Caco-2 (cell line): ENCODE measurements at regions not wholly inside any gene's neighbourhood (a gene's known extent, or its start where the extent isn't known, plus 50 kb on each side); places are given as distances from the start of the nearest gene placed in this dataset.
A peak's percentile ranks its signal among the peaks of the same experiment; 100 is the strongest.

ENCODE experiments used
- BruUV-seq: library from RNA; stranded (reverse); fragments of 400-500 nt; replicated peaks from 2 replicates; lab custom pipeline; 2021; lab: Mats Ljungman, UMichigan
- CTCF ChIA-PET: fragments of 300-600 bp; sonication (Branson Sonifier 250); formaldehyde crosslinking; loops from one replicate; lab custom pipeline; 2022; ENCODE audit warnings: antibody characterized with exemption; lab: Charles Lee
- POLR2A ChIA-PET: fragments of 300-600 bp; sonication (Branson Sonifier 250); formaldehyde crosslinking; loops from one replicate; lab custom pipeline; 2022; ENCODE audit warnings: antibody characterized with exemption; lab: Charles Lee
- DNase-seq, 2 experiments: peaks; one replicate each; pipeline versions ENCODE4 v3.0.0 to v3.0.0-alpha.2; 2020 to 2022
- H3K27me3 ChIP-seq: replicated peaks from 2 replicates; pipeline ENCODE4 v1.6.0; 2011; ENCODE audit warnings: low read length; ENCODE audit not compliant: control insufficient read depth, insufficient read depth
- H3K36me3 ChIP-seq: 2 replicates; pipeline ENCODE4 v1.5.1; 2011; ENCODE audit warnings: low read length; ENCODE audit not compliant: control insufficient read depth, insufficient read depth
- H3K4me1 ChIP-seq: fragments of 250-450 bp; sonication (Bioruptor Pico); 2 replicates; pipeline ENCODE4 v1.5.1; 2020; ENCODE audit warnings: mild to moderate bottlenecking
- H3K4me3 ChIP-seq: 2 replicates; pipeline ENCODE4 v1.5.1; 2011; ENCODE audit warnings: low read depth, mild to moderate bottlenecking, control low read depth, low read length
- H3K9me3 ChIP-seq: fragments of 250-450 bp; sonication (Bioruptor Pico); 2 replicates; pipeline ENCODE4 v1.5.1; 2020; ENCODE audit warnings: mild to moderate bottlenecking, moderate library complexity
- H3K27ac Mint-ChIP-seq: one replicate; pipeline ENCODE4 v1.8.0; 2022; ENCODE audit warnings: mixed read lengths; ENCODE audit not compliant: unreplicated experiment
- H3K27me3 Mint-ChIP-seq: one replicate; pipeline ENCODE4 v1.8.0; 2022; ENCODE audit warnings: mixed read lengths; ENCODE audit not compliant: insufficient read depth, unreplicated experiment
- H3K36me3 Mint-ChIP-seq: one replicate; pipeline ENCODE4 v1.8.0; 2022; ENCODE audit warnings: mild to moderate bottlenecking, mixed read lengths; ENCODE audit not compliant: insufficient read depth, unreplicated experiment
- H3K4me1 Mint-ChIP-seq: one replicate; pipeline ENCODE4 v1.8.0; 2022; ENCODE audit warnings: low read depth, mixed read lengths; ENCODE audit not compliant: unreplicated experiment
- H3K4me3 Mint-ChIP-seq: one replicate; pipeline ENCODE4 v1.8.0; 2022; ENCODE audit warnings: mild to moderate bottlenecking, moderate library complexity, mixed read lengths; ENCODE audit not compliant: unreplicated experiment
- H3K9me3 Mint-ChIP-seq: one replicate; pipeline ENCODE4 v1.8.0; 2022; ENCODE audit warnings: mixed read lengths; ENCODE audit not compliant: unreplicated experiment
- intact Hi-C: fragments of 100-400 bp; cut with micrococcal nuclease; formaldehyde crosslinking; loops from one replicate; pipeline ENCODE4 v1.10.0; 2022; ENCODE audit not compliant: unreplicated experiment
- TF ChIP-seq, protein P1 (sequence below), 2 experiments: fragments of 200-600 bp in 1 of 2; IDR thresholded peaks; 1 replicate in 1 of 2; 2 replicates in 1 of 2; pipeline versions ENCODE4 v1.5.1 to v1.8.0; 2011 to 2022; ENCODE audit warnings: antibody characterized with exemption in 1 of 2, control low read depth in 1 of 2, inconsistent platforms in 1 of 2, low read depth in 1 of 2, low read length in 1 of 2, mild to moderate bottlenecking in 1 of 2, moderate library complexity in 1 of 2; ENCODE audit not compliant: insufficient read depth in 1 of 2, severe bottlenecking in 1 of 2, unreplicated experiment in 1 of 2

DNA sequence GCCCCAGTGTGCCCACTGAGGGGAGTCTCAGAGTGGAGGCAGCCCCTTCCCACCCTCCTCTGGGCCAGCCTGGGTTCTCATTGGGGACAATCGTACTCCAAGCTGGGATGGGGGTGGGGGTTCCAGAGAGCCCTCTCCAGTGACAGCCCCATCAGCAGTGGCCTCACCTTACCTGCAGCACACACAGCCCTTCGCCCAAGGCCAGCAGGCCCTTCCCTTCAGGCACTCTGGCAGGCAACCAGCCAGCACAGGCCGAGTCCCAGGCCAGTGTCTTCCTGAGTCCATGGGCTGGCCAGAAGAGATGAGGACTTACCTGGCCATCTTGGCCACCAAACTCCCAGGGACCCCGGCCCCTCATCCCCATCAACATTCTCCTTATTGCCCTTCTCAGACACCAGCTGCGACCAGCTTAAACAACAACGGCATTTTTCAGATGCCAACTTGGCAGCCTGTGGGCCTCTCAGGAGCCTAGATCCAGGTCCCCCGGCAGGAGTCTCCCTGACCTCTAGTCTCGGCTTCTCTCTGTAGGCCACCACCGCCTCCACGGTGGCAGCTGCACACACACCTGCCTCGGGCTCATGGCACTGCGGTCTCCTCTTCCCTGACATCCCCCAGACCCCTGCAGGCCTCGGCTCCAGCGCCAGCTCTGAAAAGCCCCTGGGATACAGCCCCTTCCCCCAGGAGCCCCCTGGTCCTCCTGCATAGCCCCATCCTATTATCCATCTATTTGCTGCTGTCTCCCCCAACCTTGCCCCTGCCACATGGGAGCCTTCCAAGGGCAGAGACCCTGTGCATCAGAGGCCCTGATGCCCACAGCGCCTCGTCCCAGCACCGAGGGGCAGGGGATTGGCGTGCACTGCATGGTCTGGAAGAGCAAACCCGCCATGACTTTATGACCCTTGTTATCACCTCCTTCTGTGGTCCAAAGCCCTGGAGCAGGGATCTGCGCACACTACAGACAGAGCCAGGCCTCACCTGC lies 111.2 kb upstream of the FGF3 start:
- no peaks in the 10 kb centered on the region for H3K36me3 ChIP-seq
- peak in 1 of 2 experiments; percentile 36 for DNase-seq
- no peaks in the 10 kb centered on the region for H3K27me3 ChIP-seq
- intact Hi-C loops: no loop called here
- ChIA-PET POLR2A (interaction anchor here (0.5 kb wide), 1 partner anchor 495 kb away, joined by 4 read pairs; no protein-coding TSS in a partner anchor), CTCF (interaction anchor here (1.3 kb wide), 1 partner anchor 9 kb away, joined by 5 read pairs; no protein-coding TSS in a partner anchor)
- H3K9me3 ChIP-seq: no peaks in the 10 kb centered on the region
- no TSS peak for BruUV-seq
- peak overlapping the region; percentile 36 for H3K27ac Mint-ChIP-seq
- H3K4me1 Mint-ChIP-seq: peaks cover 34% of the 10 kb centered on the region
- no peak overlapping the region for H3K4me3 ChIP-seq
- no peaks in the 10 kb centered on the region for H3K27me3 Mint-ChIP-seq
- H3K36me3 Mint-ChIP-seq: no peaks in the 10 kb centered on the region
- peaks cover under 1% of the 10 kb centered on the region for H3K9me3 Mint-ChIP-seq
- TF ChIP-seq, protein P1, sequence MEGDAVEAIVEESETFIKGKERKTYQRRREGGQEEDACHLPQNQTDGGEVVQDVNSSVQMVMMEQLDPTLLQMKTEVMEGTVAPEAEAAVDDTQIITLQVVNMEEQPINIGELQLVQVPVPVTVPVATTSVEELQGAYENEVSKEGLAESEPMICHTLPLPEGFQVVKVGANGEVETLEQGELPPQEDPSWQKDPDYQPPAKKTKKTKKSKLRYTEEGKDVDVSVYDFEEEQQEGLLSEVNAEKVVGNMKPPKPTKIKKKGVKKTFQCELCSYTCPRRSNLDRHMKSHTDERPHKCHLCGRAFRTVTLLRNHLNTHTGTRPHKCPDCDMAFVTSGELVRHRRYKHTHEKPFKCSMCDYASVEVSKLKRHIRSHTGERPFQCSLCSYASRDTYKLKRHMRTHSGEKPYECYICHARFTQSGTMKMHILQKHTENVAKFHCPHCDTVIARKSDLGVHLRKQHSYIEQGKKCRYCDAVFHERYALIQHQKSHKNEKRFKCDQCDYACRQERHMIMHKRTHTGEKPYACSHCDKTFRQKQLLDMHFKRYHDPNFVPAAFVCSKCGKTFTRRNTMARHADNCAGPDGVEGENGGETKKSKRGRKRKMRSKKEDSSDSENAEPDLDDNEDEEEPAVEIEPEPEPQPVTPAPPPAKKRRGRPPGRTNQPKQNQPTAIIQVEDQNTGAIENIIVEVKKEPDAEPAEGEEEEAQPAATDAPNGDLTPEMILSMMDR (IDR thresholded peaks at IDR 0.05; ENCODE audit: insufficient read depth in 1 of 2, low read depth in 1 of 2, low read length in 1 of 2, severe bottlenecking in 1 of 2, unreplicated experiment in 1 of 2): no peak
- H3K4me1 ChIP-seq: peaks cover 38% of the 10 kb centered on the region
- no peak overlapping the region for H3K4me3 Mint-ChIP-seq

DNA sequence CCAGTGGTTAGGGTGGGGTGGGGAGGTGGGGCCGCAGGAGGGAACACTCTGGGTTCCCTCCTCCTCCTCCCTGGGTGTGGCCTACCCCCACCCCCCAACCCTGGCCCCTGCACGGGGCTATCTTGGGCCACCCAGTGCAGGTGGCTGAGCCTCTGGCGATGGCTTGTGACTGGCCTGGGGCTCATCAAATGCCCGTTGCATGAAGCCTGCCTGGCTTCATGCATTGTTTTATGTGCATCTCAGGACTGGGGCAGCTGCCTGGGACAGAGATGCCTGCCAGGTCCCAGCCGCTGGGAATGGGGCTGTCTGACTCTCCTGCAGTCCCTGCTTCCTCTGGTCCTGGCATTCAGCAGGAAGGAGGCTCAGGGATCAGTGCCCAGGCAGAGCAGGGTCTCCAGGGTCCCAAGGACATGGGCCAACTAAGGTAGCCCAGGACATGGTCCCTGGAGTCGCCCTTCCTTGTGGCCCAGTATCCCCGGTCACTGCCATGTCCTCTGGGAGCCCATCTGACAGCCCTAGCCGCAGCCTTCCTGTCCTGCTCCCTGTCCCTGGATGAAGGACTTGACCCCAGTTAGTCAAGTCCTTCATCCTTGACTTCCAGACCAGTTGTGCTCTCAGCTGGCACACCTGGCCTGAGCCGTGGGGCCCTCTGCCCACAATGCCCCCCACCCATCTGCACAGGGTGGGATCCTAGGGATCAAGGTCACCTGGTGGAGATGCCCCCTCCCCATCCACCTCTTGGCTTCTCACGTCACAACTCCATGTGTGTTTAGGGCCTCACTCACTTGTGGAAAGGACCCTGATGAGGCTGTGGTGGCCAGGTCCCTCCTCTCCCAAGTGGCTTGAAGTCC lies 112.1 kb upstream of the FGF3 start:
- TF ChIP-seq, protein P1 (IDR thresholded peaks at IDR 0.05; ENCODE audit: insufficient read depth in 1 of 2, low read depth in 1 of 2, low read length in 1 of 2, severe bottlenecking in 1 of 2, unreplicated experiment in 1 of 2): no peak
- CTCF ChIA-PET: no interaction called here
- Mint-ChIP-seq H3K27me3 (no peaks in the 10 kb centered on the region), H3K4me3 (no peak overlapping the region), H3K4me1 (peaks cover 41% of the 10 kb centered on the region), H3K27ac (peak overlapping the region; percentile 36), H3K36me3 (no peaks in the 10 kb centered on the region), H3K9me3 (peaks cover 10% of the 10 kb centered on the region)
- intact Hi-C loops: no loop called here
- BruUV-seq: no TSS peak
- H3K9me3 ChIP-seq: no peaks in the 10 kb centered on the region
- H3K27me3 ChIP-seq: no peaks in the 10 kb centered on the region
- POLR2A ChIA-PET: no interaction called here
- H3K4me3 ChIP-seq: no peak overlapping the region
- DNase-seq: peak in 1 of 2 experiments; percentile 42
- no peaks in the 10 kb centered on the region for H3K36me3 ChIP-seq
- peaks cover 38% of the 10 kb centered on the region for H3K4me1 ChIP-seq
